Mucosa of gallbladder (tissue), 1 donor: ENCODE measurements at regions not wholly inside any gene's neighbourhood (a gene's known extent, or its start where the extent isn't known, plus 50 kb on each side); places are given as distances from the start of the nearest gene placed in this dataset.
A peak's percentile ranks its signal among the peaks of the same experiment; 100 is the strongest.

Experiments used
- DNase-seq: peaks from one replicate; pipeline ENCODE4 v3.0.0-alpha.2; 2020; ENCODE audit warnings: low spot score
- donor health status: DM: no; HTN: no; CAD: no.

DNA sequence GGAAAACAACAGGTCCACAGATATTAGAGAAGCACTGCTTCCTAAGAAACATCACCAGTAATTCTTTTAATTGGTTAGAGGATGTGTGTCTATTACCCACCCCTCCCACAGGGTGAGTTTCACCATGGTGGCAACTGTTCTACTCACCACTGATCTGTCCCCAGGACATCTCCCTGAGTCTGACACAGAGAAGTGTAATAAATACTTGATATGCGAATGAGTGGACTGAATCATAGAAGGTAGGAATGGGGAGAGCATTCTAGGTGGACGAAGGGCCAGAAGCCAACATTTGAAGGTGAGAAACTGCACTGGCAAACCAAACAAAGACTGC, 452.7 kb upstream of the PROK2 start:
- no peak for DNase-seq

DNA sequence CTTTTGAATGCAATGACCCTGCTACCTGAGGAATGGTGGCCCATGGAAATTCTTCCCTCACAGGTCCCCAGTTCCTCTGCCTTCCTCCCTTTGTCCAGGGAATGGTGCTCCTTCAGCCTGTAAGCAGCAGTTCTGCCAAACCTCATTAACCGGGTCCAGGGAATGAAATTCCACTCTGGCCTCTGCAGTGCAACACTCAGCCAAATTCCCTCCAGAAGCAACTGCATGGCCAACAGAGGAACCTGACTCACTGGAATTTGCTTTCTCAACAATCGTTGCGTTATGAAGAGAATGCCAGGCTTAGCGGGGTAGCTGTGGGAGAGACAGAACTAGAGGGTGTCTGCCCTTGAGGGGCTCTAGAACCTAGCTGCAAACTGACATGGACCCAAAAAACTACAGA, 449.4 kb upstream of the PROK2 start:
- DNase-seq, result peak; percentile 35

DNA sequence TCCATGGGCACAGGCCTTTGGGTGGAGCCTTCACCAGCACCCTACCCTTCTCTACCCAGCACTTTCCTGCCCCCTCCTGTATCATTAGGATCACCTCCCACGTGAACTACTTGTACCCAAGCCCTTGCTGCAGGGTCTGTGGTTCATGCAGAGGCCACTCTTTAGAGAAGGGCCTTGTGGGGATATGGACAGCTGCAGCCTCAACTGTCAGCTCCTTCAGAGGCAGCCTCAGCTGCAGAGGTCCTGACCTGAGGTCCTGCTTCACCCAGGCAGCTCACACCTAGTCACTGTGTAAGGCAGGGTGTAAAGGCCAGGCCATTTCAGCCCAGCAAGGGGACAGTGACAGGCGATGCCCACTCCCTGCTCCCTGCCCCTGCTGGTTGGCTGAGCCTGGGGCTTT, 448.6 kb upstream of the PROK2 start:
- DNase-seq, result no peak

DNA sequence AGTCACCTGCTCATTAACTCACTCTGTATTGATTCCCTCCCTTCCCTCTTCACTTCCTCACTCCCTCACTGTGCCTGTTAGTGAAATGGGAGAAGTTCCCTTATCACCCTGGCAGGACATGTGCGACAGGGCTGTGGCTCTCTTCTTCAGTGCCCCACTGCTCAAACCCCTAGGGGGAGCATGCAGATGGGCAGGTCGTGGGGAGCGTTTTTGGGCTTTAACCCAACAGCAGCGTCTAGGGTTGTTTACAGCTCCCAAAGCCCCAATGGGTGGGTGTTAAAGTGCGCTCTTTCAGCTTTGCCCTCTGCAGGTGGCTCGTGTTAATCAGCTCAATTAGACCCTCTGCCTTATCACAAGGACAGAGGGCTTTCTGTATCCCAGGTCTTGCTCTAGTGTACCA, 447.8 kb upstream of the PROK2 start:
- DNase-seq, result no peak

DNA sequence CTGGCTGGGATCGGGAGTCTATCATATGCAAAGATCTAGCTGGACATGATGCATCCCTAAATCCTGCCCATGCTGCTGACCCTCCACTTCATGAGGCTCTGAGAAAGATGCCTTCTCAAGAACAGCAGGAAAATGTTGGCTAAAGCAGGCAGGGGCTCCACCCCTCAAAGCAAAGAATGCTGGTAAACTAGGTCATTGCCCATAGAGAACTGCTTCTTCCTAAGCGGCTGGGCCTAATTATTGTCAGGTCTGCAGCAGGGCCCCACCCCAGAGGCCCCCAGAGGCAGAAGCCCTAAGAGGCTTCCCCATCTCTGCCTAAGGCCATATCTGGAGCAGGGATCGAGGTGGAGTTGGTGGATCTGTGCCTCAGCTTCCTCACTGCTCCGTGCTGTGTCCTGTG, 447.4 kb upstream of the PROK2 start:
- no peak for DNase-seq

DNA sequence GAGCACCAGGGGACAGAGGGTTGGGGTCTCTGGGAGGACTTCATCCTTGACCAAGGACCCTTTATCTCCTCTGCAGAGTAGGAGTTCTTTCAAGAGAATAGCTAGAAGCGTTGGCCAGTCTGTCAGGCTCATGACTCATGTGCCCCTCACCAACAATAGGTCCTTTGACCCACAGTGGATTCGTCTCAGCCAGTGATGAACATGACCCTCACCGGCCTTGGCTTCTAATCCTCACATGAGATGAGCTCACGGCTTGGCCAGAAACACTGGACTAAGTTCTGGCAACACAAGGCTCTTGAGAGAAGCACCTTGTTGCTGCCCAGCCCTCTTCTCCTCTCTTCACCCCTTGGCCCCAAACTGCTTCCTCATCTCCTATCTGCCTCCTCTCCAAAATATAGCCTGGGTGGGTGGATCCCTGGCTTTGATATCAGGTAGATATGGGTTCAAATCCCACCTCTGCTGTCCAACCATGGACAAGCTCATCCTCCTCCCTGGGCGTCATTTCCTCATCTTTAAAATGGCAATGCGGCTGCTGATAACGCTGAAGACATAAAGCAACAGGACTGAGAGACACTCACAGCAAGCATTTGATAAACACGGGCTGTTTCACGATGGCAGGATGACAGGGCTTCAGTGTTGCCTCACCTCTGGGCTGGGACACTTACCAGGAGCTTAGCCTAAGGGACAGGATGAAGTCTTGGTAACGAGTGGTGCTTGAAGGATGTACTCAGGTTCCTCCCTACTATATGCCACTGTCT, 446.7 kb upstream of the PROK2 start:
- DNase-seq, result no peak

DNA sequence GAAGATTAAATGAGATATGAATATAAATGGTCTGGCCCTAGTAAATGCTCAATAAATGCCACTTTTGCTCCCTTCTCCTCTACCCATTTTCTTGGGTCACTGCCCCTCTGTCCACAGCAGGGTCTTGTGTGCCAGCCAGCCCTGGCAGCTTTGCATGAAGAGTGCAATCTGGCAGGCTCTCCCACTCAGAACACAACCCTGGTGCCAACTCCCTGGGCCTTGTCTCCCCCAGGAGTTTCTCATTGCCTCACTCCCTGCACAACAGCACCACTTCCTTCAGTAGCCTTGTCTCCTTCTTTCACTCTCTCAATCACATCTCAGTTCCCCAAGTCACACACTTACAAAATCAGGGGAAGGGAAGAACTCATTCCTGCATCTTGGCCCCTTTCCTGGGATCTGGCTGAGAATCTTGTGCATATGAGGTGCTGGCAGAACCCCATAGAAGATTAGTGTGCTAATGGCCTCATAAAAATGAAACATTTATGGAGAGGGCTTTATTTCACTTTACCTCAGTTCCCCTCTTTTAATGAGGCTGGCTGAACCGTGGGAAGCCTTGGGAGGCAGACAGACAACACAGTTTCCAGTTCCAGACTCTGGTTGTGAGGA, 445.9 kb upstream of the PROK2 start:
- no peak for DNase-seq

DNA sequence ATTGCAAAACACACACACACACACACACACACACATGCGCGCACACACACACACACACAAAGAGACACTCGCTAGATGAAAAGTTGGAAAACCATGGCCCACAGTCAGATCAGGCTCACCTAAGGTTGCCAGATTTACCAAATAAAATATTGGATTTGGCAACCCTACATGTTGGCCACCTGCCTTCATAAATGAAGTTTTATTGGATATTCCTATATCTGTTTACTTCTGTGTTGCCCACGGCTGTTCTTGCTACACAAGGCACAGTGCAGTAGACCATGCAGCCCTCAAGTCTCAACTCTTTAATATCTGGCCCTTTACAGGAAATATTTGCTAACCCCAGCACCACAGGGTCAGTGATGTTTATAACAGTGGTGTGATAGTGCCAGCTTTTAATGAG, 445.0 kb upstream of the PROK2 start:
- no peak for DNase-seq

DNA sequence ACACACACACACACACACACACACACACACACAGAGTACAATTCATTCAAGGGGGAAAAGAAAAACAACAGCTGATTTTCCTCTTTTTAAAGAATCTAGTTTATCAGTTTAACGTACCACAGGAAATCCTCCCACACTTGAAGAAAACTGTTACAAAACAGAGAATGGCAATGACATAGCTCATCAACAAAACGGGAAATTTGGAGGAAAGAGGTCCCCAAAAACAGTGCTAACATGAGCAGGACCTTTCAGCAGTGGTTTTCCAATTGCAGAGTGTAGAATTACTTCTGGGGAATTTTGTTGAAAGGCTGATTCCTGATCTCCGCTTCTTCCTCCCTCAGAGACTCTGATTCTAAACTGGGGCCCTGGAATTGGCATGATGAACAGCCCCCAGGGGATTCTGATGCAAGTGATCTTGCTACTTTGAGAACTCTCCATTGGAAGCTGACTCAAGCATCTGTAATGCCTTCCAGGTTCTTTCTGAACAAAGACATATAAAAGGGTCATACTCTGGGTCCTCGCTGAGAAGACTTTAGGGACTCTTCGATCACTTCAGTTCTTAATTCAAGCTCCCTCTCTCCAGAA, 442.6 kb upstream of the PROK2 start:
- no peak for DNase-seq

DNA sequence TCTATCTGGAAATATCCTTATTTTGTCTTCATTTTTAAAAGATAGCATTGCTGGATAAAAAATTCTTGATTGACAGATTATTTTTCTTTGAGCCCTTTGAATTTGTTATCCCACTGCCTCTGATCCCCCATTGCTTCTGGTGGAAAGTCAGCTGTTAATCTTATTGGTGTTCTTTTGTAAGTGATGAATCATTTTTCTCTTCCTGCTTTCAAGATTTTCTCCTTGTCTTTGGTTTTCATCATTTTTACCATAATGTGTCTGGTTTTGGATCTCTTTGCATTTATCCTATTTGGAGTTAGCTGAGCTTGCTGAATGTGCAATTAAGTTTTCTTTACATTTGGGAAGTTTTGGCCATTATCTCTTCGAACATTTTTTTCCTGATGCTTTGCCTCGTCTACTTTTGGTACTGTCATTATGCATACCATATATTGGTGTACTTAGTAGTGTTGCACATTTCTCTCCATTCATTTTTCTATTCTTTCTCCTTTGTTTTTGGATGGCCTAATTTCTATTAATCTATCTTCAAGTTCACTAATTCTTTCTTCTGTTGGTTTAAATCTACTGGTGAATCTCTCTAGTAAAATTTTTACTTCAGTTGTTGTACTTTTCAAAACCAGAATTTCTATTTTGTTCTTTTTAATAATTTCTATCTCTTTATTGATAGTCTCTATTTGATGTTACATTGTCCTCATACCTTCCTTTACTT, 440.0 kb upstream of the PROK2 start:
- no peak for DNase-seq

DNA sequence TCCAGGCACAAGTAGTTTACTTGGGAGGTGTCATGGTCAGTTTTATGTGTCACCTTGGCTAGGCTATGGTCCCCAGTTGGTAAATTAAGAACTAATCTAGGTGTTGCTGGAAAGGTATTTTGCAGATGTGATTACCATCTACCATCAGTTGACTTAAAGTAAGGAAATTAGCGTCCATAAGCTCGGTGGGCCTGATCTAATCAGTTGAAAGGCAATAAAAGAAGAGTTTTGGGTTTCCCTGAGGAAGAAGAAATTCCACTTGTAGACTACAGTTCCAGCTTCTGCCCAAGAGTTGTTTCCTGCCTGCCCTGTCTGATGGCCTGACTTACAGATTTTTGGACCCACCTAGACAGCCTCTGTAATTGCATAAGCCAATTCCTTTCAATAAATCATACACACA, 438.7 kb upstream of the PROK2 start:
- DNase-seq, result no peak

DNA sequence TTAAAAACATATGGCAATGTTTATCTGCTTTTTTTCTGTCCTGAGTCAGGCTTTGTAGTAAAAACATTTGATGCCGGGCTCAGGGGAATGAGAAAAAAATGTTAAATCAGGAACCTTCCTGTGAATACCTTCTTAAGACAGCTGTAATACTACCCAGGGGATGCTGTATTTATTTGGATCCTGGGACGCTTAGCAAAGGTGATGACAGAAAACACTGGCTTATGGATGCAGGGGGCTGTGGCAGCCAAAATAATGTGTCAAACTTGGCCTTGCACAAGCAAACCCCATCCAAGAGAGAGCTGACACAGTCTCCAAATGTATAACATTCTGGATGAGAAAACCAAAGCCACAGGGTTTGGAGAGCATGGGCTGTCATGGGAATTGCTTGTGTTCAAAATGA, 438.2 kb upstream of the PROK2 start:
- DNase-seq, result no peak

DNA sequence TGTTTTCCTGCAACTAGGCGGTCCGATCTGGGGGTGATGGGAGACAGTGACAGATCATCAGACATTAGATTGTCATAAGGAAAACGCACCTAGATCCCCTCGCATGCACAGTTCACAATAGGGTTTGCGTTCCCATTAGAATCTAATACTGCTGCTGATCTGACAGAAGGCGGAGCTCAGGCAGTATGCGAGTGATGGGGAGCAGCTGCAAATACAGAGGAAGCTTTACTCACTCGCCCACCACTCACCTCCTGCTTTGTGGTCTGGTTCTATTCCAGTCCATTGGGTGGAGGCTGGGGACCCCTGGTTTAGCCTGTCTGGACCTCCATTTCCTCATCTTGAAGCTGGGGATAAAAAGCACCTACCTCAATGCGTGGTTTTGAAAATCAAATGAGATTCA, 437.5 kb upstream of the PROK2 start:
- DNase-seq, result no peak

DNA sequence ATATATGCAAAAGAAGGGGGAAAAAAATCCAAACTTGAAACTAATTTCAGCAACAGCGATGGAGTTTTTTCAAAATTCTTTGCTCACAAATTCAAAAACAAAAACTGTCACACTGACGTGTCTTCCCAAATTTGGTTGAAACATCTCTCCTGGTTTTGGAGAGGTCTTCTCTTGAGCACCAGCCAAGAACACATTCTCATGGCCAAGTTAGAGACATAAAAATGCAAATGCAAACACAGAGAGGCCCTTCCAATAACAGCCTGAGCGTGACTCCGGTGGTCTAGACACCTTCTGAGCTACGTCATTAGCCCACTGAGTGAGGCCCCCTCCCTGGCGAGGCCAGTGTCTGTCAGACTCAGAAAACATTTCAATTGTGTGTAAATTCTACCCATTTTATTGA, 436.0 kb upstream of the PROK2 start:
- DNase-seq, result no peak

DNA sequence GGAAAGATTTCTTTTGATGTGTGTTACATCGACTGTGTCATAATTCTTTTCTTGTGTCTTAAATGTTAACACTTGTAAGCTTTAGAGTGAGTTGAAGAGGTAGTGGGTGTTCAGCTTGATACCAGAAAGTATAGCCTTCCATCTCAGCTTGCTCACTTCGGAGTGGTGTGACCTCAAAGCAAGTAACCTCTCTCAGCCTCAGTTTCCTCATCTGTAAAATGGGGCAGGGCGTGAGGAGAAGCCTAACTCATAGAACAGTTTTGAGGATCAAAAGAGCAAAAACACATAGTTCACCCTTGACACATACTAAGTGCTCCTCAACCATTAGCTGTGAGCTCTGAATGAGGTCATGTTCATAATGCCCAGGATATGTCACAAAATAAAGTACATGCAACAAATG, 434.8 kb upstream of the PROK2 start:
- no peak for DNase-seq

DNA sequence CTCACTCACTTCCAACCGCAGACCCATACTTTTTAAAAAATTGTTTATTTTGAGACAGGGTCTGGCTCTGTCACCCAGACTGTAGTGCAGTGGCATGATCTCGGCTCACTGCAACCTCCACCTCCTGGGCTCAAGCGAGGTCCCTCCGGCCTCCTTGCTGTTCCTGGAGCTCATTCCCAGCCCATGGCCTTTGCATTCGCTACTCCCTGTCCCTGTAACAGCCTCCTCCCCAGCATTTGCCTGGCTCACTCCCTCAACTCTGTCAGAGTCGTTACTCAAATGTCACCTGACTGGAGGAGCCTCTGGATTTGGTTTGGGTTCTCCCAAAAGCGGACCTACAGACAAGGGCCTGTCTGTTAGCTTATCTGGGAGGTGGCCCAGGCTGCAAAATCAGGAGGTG, 432.6 kb upstream of the PROK2 start:
- DNase-seq, result no peak

DNA sequence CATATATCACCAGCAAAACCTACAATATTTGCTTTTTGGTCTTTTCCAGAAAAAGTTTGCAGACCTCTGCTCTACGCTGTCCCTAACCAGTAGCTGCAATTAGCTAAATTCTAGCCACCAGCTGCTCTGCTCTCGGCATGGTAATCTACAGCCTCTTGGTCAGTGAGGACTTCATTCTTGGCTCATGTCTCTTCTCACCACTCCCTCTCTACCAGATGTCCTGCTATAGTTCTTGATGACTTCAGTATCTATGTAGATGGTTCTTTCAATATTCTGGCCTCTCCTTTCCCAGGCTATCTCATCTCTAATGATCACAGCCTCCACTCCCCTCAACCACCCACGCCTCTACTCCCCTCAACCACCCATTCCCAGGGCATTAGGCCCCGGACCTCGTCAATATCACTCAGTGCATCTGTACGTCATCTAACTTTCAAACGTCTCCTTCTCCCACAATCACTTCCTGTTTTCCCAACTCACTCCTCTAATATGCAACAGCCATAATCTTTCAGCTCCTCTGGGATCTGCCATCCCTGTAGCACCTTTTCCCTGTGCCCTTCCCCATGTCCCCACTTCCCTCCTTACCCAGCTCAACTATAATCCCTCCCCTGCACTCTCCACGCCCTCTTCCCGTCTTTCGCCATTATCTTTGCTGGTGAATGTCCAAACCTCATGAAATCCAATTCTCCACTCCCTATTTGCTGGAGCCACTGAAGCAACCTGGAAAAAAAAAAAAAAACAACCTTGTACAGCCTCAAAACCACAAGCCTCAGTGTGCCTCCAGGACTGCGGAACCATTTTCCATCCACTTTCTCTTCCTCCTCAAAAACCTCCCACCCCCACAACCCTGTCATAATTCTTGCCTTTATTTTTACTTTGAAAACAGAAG, 429.4 kb upstream of the PROK2 start:
- DNase-seq, result no peak

DNA sequence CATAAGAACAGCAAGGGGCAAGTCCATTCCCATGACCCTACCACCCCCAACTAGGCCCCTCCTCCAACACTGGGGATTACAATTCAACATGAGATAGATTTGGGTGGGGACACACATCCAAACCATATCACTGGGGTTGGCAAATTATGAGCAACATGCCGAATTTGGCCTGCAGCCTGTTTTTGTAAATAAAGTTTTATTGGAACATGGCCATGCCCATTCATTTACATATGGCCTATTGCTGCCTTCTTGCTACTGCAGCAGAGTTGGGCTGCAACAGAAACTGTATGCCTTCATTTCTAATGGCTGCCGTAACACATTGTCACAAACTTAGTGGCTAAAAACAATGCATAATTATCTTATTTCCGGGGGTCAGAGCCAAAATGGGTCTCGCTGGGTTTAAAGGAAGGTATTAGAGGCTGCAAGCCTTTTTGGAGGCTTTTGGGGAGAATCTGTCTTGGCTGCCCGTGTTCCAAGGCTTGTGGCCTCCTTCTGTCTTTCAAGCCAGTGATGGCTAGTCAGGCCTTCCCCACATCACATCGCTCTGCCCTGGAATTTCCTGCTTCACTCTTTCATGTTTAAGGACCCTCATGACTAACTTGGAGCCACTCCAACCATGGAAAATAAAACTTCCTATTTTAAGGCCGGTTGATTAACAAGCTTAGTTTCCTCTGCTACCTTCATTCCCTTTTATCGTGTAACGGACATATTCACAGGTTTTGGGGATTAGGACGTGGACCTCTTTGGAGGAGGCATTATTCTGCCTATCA, 428.5 kb upstream of the PROK2 start:
- no peak for DNase-seq

DNA sequence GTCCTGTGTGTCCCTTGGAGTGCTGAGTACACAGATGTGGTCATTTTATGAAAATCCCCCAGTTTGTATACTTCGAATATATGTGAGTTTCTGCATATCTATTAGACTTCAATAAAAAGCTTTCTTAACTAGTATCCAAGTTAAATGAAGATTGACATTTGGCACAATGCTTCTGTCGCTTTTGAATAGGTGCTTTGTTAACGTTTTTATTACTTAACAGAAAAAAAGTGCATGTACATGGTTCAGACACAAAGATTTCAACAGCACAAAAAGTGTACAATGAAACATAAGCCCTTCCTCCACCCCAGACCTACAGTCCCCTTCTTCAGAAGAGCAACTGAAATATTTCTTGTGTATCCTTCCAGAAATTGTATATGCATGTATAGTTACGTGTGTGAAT, 427.4 kb upstream of the PROK2 start:
- no peak for DNase-seq

DNA sequence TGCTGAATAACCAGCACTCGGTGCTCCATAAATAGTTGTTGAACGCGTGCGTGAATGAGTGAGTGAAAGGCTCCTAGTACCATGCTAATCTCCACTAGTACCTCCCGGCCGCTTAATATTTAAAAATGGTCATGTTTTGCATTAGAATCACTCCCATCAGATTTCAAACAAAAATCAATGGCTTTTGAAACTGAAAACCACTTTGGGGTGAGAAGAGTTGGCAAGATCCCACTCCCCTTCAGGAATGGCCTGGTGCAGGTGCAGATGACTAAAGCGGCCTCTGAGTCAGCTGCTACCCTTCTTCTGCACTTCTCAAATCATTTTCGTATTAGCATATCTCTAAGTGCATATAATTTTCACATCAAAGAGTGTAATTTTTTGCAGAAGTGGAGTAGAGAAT, 425.3 kb upstream of the PROK2 start:
- DNase-seq, result no peak

DNA sequence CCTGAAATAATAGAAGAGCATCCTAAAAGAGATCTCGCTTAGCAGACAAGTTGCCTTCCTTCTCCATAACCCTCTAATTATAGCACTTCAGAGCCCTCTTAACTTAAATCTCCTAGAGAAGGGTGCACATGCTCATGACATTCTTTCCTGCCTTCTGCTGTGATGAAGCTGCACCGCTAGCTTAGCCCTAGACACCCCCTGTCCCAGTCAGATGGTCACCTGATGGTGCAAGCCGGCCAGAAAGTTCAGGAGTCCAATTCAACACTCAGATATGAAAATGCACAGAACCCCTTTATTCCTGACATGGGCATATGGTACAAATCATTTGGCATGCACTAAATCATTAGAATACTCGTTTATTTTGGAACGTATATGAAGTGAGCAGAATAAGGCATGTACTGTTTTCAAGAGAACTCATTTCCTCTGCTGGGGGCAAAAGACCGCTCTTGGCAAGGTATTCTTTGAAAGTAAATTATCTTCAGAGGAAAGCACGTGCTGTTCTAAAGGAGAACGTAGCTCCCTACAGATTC, 420.4 kb upstream of the PROK2 start:
- no peak for DNase-seq
